Breast epithelium (tissue), 4 donors: ENCODE measurements at regions not wholly inside any gene's neighbourhood (a gene's known extent, or its start where the extent isn't known, plus 50 kb on each side); places are given as distances from the start of the nearest gene placed in this dataset.

Experiments used
- DNase-seq, 2 donors: peaks; one replicate each; pipeline ENCODE4 v3.0.0-alpha.2; 2019; ENCODE audit warnings: low spot score in 2 of 2
- H3K27ac ChIP-seq, 2 donors: fragments of 200-600 bp; sonication (generic) in 1 of 2; one replicate each; pipeline ENCODE4 v1.5.1; 2016 to 2019; ENCODE audit warnings: mild to moderate bottlenecking in 1 of 2
- H3K27me3 ChIP-seq, 2 donors: fragments of 200-600 bp; sonication (generic) in 1 of 2; one replicate each; pipeline versions ENCODE4 v1.5.1 to v1.6.0; 2017 to 2019; ENCODE audit warnings: control low read depth in 1 of 2, mild to moderate bottlenecking in 1 of 2
- H3K36me3 ChIP-seq: fragments of 200-600 bp; one replicate; pipeline ENCODE4 v1.5.1; 2019
- H3K4me1 ChIP-seq, 2 donors: fragments of 200-600 bp; sonication (generic); one replicate each; pipeline ENCODE4 v1.5.1; 2016 to 2019; ENCODE audit warnings: control low read depth in 1 of 2
- H3K4me3 ChIP-seq, 3 donors: fragments of 200-600 bp; sonication (generic); 1 replicate in 2 of 3; 2 replicates in 1 of 3; pipeline ENCODE4 v1.5.1; 2016 to 2019; ENCODE audit warnings: mild to moderate bottlenecking in 3 of 3, moderate library complexity in 2 of 3
- H3K9me3 ChIP-seq, 2 donors: fragments of 200-600 bp; sonication (generic) in 1 of 2; one replicate each; pipeline ENCODE4 v1.5.1; 2016 to 2019; ENCODE audit warnings: control low read depth in 1 of 2
- CTCF ChIP-seq, 3 donors: fragments of 450-650 bp; IDR thresholded peaks; one replicate each; pipeline ENCODE4 v1.5.1; 2016 to 2017; ENCODE audit warnings: antibody characterized with exemption in 3 of 3, mild to moderate bottlenecking in 3 of 3, moderate library complexity in 3 of 3
- POLR2A ChIP-seq: fragments of 450-650 bp; IDR thresholded peaks from one replicate; pipeline ENCODE4 v1.6.1; 2016; ENCODE audit warnings: antibody characterized with exemption, mild to moderate bottlenecking, moderate library complexity
- POLR2AphosphoS5 ChIP-seq, 3 donors: sonication (generic); formaldehyde crosslinking; IDR thresholded peaks; one replicate each; pipeline ENCODE4 v1.6.1; 2017; ENCODE audit warnings: antibody characterized with exemption in 3 of 3
- intact Hi-C: fragments of 100-400 bp; cut with DNase I; formaldehyde crosslinking; loops from one replicate; pipeline ENCODE4 v1.15.1; 2023; ENCODE audit warnings: low total_unique reads

- no peak for TF ChIP-seq POLR2AphosphoS5 (IDR thresholded peaks at IDR 0.05)
- peaks cover 0 to 5% of the 10 kb centered on the region in 2 donors for H3K27me3 ChIP-seq
- no peaks in the 10 kb centered on the region for H3K4me1 ChIP-seq
- no peak for DNase-seq
- H3K27ac ChIP-seq, result no peak overlapping the region
- no peaks in the 10 kb centered on the region for H3K9me3 ChIP-seq
- no peaks in the 10 kb centered on the region for H3K36me3 ChIP-seq
- intact Hi-C loops, result no loop called here
- no peak overlapping the region for H3K4me3 ChIP-seq
These were observed 64.1 kb upstream of the LCLAT1 start for GRCh38 chr2:30382995-30383394.

- no peaks in the 10 kb centered on the region for H3K9me3 ChIP-seq
- H3K4me3 ChIP-seq, result no peak overlapping the region
- H3K36me3 ChIP-seq, result no peaks in the 10 kb centered on the region
- no peak overlapping the region for H3K27ac ChIP-seq
- H3K27me3 ChIP-seq, result peaks cover 0 to 5% of the 10 kb centered on the region in 2 donors
- DNase-seq, result no peak
- TF ChIP-seq CTCF (IDR thresholded peaks at IDR 0.05), result no peak
- TF ChIP-seq POLR2A, result no peak
- no peak for TF ChIP-seq POLR2AphosphoS5 (IDR thresholded peaks at IDR 0.05)
- H3K4me1 ChIP-seq, result no peaks in the 10 kb centered on the region
- intact Hi-C loops, result no loop called here
These were observed 61.7 kb upstream of the LCLAT1 start for GRCh38 chr2:30385327-30385726.

GRCh38 chr2:30392097-30392496, 54.9 kb upstream of the LCLAT1 start:
- H3K36me3 ChIP-seq, result no peaks in the 10 kb centered on the region
- no peak for TF ChIP-seq POLR2A
- no peak for TF ChIP-seq POLR2AphosphoS5 (IDR thresholded peaks at IDR 0.05)
- TF ChIP-seq CTCF (IDR thresholded peaks at IDR 0.05), result no peak
- intact Hi-C loops, result no loop called here
- H3K27me3 ChIP-seq, result no peaks in the 10 kb centered on the region
- H3K4me3 ChIP-seq, result no peak overlapping the region
- DNase-seq, result no peak
- no peak overlapping the region for H3K27ac ChIP-seq
- H3K4me1 ChIP-seq, result no peaks in the 10 kb centered on the region
- no peaks in the 10 kb centered on the region for H3K9me3 ChIP-seq

- DNase-seq, result no peak
- intact Hi-C loops, result no loop called here
- H3K27me3 ChIP-seq, result no peaks in the 10 kb centered on the region
- H3K4me1 ChIP-seq, result no peaks in the 10 kb centered on the region
- TF ChIP-seq CTCF (IDR thresholded peaks at IDR 0.05) (no peak), POLR2A (no peak), POLR2AphosphoS5 (IDR thresholded peaks at IDR 0.05) (no peak)
- no peak overlapping the region for H3K4me3 ChIP-seq
- no peaks in the 10 kb centered on the region for H3K9me3 ChIP-seq
- no peak overlapping the region for H3K27ac ChIP-seq
- H3K36me3 ChIP-seq, result no peaks in the 10 kb centered on the region
These were observed 53.5 kb upstream of the LCLAT1 start for GRCh38 chr2:30393510-30393909.

GRCh38 chr2:30394096-30394495, 53.0 kb upstream of the LCLAT1 start:
- H3K27ac ChIP-seq, result no peak overlapping the region
- no peak overlapping the region for H3K4me3 ChIP-seq
- no peaks in the 10 kb centered on the region for H3K4me1 ChIP-seq
- intact Hi-C loops, result no loop called here
- TF ChIP-seq CTCF (IDR thresholded peaks at IDR 0.05) (no peak), POLR2A (no peak), POLR2AphosphoS5 (IDR thresholded peaks at IDR 0.05) (no peak)
- no peaks in the 10 kb centered on the region for H3K36me3 ChIP-seq
- H3K27me3 ChIP-seq, result no peaks in the 10 kb centered on the region
- no peak for DNase-seq
- H3K9me3 ChIP-seq, result no peaks in the 10 kb centered on the region
